ENCODE measurements at regions not wholly inside any gene's neighbourhood (a gene's known extent, or its start where the extent isn't known, plus 50 kb on each side); places are given as distances from the start of the nearest gene placed in this dataset.

DNA sequence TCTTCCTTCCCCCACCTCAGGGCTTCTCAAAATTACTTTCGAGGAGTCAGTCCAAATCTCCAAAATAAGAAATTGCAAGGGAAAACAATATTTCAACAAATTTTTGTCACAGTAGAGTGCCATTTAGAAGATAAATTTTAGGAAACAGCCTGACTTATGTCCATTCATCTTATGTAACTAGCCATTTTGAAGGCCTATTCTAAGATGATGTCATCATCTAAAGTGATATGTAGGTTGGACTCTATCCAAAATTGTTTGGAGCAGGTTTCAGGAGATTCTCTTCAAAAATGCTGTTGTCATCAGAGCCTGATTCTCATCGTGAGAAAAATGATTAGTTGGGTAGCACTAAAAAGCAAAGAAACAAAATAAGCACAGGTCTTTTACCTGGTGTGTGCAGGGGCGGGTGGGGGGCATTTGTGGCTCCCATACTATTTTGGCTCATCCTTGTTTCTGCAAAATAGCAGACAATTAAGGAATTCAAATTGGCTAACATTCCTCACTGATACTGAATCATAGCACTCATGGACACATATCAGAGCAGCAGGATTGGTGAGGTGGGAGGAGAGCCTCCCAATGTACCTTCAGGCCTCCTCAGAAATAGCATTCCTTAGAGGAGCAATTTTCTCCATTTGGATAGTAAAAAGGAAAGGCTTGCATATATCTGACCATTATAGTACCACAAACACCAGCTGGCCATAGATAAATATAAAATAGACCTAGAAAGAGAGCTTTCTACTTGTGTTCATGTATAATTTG, 360.9 kb upstream of the NAV3 start:
- TF ChIP-seq, protein P1, sequence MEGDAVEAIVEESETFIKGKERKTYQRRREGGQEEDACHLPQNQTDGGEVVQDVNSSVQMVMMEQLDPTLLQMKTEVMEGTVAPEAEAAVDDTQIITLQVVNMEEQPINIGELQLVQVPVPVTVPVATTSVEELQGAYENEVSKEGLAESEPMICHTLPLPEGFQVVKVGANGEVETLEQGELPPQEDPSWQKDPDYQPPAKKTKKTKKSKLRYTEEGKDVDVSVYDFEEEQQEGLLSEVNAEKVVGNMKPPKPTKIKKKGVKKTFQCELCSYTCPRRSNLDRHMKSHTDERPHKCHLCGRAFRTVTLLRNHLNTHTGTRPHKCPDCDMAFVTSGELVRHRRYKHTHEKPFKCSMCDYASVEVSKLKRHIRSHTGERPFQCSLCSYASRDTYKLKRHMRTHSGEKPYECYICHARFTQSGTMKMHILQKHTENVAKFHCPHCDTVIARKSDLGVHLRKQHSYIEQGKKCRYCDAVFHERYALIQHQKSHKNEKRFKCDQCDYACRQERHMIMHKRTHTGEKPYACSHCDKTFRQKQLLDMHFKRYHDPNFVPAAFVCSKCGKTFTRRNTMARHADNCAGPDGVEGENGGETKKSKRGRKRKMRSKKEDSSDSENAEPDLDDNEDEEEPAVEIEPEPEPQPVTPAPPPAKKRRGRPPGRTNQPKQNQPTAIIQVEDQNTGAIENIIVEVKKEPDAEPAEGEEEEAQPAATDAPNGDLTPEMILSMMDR (IDR thresholded peaks at IDR 0.05; ENCODE audit: low read depth, low read length) = no peak
- no peak for TF ChIP-seq EZH2phosphoT487 (IDR thresholded peaks at IDR 0.05; ENCODE audit: low read depth)
